Hippocampal formation (tissue), 2 donors: ENCODE measurements at regions not wholly inside any gene's neighbourhood (a gene's known extent, or its start where the extent isn't known, plus 50 kb on each side); places are given as distances from the start of the nearest gene placed in this dataset.
A peak's percentile ranks its signal among the peaks of the same experiment; 100 is the strongest.

Experiments
- DNase-seq, 2 donors: peaks; one replicate each; lab custom pipeline; 2025; lab: John Stamatoyannopoulos, UW

GRCh38 chr18:60134806-60135205 lies 235.0 kb downstream of the PMAIP1 start:
- DNase-seq, result no peak

GRCh38 chr18:60130284-60130683 lies 230.5 kb downstream of the PMAIP1 start:
- no peak for DNase-seq

GRCh38 chr18:60123031-60123430 lies 223.2 kb downstream of the PMAIP1 start:
- DNase-seq, result peak; percentile 5 to 92

- DNase-seq, result no peak
Observed at GRCh38 chr18:60122339-60122738, 222.5 kb downstream of the PMAIP1 start.

- no peak for DNase-seq
Observed at GRCh38 chr18:60120231-60120750, 220.5 kb downstream of the PMAIP1 start.

- DNase-seq, result no peak
Observed at GRCh38 chr18:60117321-60117720, 217.5 kb downstream of the PMAIP1 start.

GRCh38 chr18:60113396-60113795 lies 213.6 kb downstream of the PMAIP1 start:
- no peak for DNase-seq

GRCh38 chr18:60112369-60112768 lies 212.6 kb downstream of the PMAIP1 start:
- no peak for DNase-seq

- no peak for DNase-seq
Observed at GRCh38 chr18:60111525-60111924, 211.7 kb downstream of the PMAIP1 start.

- no peak for DNase-seq
Observed at GRCh38 chr18:60110836-60111235, 211.0 kb downstream of the PMAIP1 start.

GRCh38 chr18:60100778-60101177 lies 201.0 kb downstream of the PMAIP1 start:
- DNase-seq, result no peak

- DNase-seq, result no peak
Observed at GRCh38 chr18:60099709-60100108, 199.9 kb downstream of the PMAIP1 start.

- no peak for DNase-seq
Observed at GRCh38 chr18:60096428-60096827, 196.6 kb downstream of the PMAIP1 start.

GRCh38 chr18:60092073-60092472 lies 192.3 kb downstream of the PMAIP1 start:
- DNase-seq, result no peak

- DNase-seq, result peak in 1 of 2 donors; percentile 34
Observed at GRCh38 chr18:60090170-60090569, 190.4 kb downstream of the PMAIP1 start.

GRCh38 chr18:60082790-60083189 lies 183.0 kb downstream of the PMAIP1 start:
- no peak for DNase-seq

GRCh38 chr18:60082282-60082681 lies 182.5 kb downstream of the PMAIP1 start:
- DNase-seq, result no peak

- no peak for DNase-seq
Observed at GRCh38 chr18:60075477-60075876, 175.7 kb downstream of the PMAIP1 start.

- DNase-seq, result no peak
Observed at GRCh38 chr18:60070631-60071030, 170.8 kb downstream of the PMAIP1 start.

GRCh38 chr18:60069145-60069544 lies 169.3 kb downstream of the PMAIP1 start:
- DNase-seq, result no peak

- DNase-seq, result no peak
Observed at GRCh38 chr18:60067426-60068210, 167.8 kb downstream of the PMAIP1 start.

- no peak for DNase-seq
Observed at GRCh38 chr18:60066219-60066975, 166.6 kb downstream of the PMAIP1 start.

- no peak for DNase-seq
Observed at GRCh38 chr18:60064271-60064670, 164.5 kb downstream of the PMAIP1 start.
